Hepatocyte (in vitro differentiated cells): ENCODE measurements at regions not wholly inside any gene's neighbourhood (a gene's known extent, or its start where the extent isn't known, plus 50 kb on each side); places are given as distances from the start of the nearest gene placed in this dataset.

ENCODE experiments used
- EZH2 ChIP-seq: fragments of 200-600 bp; sonication (generic); IDR thresholded peaks from 2 replicates; pipeline ENCODE4 v1.6.1; 2016; ENCODE audit warnings: antibody characterized with exemption, mild to moderate bottlenecking, borderline replicate concordance
- EZH2phosphoT487 ChIP-seq: fragments of 200-600 bp; sonication (generic); IDR thresholded peaks from one replicate; pipeline ENCODE4 v1.6.1; 2018; ENCODE audit warnings: antibody characterized with exemption, mild to moderate bottlenecking, low read depth, moderate library complexity; ENCODE audit not compliant: unreplicated experiment, severe bottlenecking
- TF ChIP-seq, protein P1 (sequence below): fragments of 200-600 bp; sonication (generic); IDR thresholded peaks from 2 replicates; pipeline ENCODE4 v1.5.1; 2016; ENCODE audit warnings: antibody characterized with exemption, mild to moderate bottlenecking; ENCODE audit not compliant: poor library complexity

DNA sequence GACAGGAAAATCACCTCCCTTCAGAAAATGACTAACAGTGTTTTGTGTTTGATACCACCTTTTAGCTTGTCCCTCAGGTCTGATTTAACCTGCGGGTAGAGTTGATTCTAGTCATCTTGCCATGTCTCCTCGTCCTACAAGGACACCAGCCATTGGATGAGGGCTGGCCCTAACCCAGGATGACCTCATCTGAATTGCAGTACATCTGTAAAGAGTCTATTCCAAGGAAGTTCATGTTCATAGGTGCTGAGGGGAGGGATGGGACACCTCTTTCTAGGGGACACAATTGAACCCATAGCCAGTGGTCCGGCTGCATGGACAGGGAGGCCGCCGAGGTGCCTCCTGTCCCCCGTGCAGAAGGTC lies 52.0 kb upstream of the DACT2 start:
- TF ChIP-seq, protein P1, sequence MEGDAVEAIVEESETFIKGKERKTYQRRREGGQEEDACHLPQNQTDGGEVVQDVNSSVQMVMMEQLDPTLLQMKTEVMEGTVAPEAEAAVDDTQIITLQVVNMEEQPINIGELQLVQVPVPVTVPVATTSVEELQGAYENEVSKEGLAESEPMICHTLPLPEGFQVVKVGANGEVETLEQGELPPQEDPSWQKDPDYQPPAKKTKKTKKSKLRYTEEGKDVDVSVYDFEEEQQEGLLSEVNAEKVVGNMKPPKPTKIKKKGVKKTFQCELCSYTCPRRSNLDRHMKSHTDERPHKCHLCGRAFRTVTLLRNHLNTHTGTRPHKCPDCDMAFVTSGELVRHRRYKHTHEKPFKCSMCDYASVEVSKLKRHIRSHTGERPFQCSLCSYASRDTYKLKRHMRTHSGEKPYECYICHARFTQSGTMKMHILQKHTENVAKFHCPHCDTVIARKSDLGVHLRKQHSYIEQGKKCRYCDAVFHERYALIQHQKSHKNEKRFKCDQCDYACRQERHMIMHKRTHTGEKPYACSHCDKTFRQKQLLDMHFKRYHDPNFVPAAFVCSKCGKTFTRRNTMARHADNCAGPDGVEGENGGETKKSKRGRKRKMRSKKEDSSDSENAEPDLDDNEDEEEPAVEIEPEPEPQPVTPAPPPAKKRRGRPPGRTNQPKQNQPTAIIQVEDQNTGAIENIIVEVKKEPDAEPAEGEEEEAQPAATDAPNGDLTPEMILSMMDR = no peak
- TF ChIP-seq EZH2 = no peak
- no peak for TF ChIP-seq EZH2phosphoT487
